CD4-positive, alpha-beta T cell treated with Interleukin-12 subunit alpha and Interleukin-12 subunit beta, for 1 hour (primary cell): ENCODE measurements at regions not wholly inside any gene's neighbourhood (a gene's known extent, or its start where the extent isn't known, plus 50 kb on each side); places are given as distances from the start of the nearest gene placed in this dataset.

Experiments
- DNase-seq: peaks from one replicate; pipeline ENCODE4 v3.0.0-alpha.2; 2020

DNA sequence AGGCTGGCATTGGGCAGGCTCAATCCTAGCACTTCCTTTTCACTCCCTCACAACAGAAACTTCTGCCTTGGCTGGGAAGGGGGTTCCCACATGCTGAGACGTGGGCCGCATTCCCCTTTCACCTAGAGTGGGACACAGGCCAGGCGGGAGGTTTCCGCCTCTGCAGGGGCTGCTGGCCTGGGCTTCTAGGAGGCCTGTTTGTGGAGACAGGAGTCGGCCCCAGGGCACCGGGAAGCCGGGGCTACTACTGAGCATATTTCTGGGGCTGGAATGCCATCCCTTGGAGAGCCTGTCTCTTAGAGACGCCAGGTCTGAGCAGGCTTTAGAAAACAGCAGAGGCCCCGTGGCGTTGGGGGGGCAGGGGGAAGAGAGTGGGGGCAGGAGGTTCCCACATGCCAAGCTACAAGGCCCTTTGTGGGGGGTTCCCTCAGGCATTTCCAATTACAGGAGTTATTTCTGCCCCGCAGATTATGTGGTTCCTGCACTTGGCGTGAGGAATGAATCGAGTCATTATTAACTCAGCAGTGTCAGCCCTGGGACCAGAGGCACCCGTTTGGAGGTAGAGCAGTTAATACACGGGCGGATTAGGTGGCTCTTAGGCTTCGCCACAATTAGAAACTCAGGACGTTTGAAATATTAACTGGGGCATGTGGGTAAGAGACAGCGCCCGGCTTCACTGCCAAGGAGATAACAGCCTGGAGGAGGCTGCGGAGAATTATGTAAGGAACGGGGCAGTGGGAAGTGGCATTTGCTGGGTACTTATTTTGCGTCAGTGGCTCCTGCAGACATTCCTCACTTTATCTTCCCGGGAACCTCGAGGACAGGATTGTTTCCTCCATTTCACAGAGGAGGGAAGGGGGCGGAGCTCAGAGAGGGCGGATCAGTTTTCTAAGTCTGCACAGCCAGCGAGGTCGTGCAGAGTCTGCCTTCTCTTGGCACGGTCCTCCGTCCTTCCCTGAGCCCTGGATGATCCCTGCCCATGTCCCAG is 162.5 kb downstream of the MAF start:
- DNase-seq, result no peak

DNA sequence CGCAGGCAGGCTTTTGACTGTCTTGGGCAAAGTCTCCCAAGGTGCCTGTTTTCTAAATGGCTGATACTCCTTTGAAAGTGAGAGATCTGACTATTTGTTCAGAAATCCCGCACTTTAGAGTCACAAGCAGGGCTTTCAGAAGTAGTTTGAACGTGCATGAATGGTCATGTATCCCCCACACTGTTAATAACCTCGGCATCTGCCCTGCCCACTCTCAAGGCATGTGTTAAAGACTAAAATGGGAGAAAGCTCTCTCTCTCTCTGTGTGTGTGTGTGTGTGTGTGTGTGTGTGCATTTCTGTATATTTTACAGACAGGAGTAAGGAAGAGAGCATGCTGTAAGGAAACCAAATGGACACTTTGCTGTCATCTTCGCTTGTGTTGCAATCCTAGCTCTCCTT is 163.7 kb downstream of the MAF start:
- DNase-seq, result no peak

DNA sequence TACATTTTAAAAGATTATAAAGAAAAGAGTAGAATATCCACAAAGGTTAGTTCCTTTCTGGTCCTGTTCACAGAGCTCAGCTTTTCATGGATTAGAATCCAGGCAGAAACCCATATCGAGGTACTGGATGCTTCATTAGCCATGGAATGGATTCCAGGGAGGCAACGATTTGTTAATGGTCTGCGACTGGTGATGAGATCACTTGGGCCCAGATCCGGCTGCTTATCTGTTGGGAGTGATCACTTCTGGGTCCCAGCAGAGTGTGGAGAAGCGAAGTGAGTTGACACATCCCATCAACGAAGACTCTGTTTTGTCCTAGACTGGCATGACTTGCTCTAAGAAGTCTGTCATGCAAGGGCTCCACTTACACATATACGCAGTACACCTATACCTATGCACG is 165.8 kb downstream of the MAF start:
- no peak for DNase-seq

DNA sequence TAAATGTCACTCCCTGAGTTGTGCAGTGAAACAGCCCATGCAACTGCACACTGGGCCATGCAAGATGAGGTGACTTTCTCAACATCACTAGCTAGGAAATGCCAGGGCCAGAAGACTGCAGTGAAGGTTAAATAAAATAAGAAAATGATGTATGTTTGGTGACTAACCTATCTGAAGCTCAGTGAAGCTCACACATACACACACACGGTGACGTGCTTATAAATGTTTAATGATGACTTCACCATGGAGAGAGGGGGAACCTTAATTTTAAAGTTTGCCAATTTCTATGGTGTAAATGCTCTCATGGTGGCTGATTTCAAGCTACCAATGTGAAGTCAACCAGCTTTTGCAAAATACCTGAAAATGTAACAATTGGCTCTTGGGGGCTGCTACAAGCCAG is 166.4 kb downstream of the MAF start:
- no peak for DNase-seq

DNA sequence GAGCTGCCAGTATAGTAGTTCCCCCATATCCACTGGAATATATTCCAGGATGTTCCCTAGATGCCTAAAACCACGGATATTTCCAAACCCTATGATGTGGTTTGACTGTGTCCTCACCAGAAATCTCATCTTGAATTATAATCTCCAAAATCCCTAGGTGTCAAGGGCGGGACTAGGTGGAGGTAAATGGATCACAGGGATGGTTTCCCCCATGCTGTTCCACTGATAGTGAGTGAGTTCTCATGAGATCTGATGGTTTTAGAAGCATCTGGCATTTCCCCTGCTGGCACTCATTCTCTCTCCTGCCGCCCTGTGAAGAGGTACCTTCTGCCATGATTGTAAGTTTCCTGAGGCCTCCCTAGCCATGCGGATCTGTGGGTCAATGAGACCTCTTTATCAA is 168.6 kb downstream of the MAF start:
- DNase-seq, result no peak

DNA sequence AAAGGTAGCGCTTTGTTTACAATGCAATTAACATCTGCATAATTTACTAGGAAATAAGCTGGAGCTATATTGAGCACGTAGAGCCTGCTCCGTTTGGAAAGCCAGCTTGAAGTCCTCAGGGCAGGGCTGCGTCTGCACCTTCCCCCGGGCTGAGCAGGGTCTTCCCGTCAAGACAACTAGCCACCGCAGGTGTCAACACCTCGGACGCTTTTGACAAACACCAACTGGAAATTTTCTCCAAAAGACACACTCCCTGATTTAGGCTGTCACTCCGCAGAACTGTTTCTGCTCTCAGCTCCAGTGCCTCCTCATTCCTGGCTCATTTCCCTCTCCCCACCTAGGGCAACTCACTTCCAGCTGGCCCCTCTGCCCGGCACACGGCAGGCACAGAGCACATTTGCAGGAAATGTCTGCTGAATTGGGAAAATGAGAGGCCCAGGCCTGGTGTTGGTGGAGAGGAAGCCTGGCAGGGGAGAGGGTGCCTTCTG is 170.3 kb downstream of the MAF start:
- no peak for DNase-seq

DNA sequence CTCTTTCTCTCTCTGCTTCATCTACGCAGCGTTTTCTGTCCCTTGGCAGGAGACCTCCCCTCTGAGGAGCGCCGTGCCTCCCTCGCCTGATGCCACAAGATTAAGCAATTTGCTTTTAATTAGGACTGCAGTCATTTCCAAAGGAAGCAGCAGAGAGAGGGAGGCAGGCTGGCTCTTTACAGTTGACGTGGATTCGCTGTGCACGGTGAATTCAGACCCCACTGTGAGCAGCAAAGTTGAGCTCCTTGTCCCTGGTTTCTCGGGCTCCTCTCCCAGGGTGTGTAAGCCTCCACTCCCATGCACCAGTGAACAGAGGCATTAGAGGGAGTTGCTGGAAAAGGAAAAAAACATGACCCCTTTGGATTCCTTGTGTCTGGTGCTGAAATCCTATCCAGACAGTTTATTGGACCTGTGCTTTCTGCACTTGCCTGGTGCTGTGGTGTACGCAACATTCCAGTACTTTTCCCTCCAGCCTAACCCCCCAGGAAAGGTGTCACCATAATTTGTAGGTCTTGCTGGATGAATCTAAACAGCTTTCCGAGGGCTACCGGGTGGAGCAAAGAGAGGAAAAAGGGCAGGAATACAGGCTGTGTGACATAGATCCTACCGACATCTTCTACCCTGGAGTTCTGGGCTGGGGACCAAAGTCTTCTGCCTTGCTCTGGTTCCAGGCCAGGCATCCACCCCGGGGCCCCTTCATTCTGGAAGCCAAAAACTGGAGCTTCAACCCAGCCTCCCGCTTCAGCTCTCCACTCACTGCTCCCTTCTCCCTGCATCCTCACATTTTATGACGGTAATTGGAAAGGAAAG is 171.0 kb downstream of the MAF start:
- no peak for DNase-seq

DNA sequence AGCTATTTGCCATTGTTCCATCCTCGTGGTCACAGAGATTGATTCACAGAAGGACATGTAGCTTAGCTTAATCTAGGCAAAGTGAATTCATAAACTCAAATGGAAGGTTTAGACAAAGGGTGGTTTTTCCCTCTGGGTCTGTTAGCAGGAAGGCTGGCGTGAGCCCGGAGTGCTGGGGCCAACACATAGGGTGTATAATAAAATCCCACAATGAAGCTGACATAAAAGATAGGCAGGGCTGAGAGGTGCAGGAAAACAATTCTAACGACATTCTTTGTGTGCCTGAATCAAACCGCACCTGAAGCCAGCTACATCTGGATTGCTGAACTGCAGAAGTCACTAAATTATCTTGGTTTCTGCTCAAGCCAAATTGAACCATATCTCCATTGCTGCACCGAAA is 173.9 kb downstream of the MAF start:
- no peak for DNase-seq

DNA sequence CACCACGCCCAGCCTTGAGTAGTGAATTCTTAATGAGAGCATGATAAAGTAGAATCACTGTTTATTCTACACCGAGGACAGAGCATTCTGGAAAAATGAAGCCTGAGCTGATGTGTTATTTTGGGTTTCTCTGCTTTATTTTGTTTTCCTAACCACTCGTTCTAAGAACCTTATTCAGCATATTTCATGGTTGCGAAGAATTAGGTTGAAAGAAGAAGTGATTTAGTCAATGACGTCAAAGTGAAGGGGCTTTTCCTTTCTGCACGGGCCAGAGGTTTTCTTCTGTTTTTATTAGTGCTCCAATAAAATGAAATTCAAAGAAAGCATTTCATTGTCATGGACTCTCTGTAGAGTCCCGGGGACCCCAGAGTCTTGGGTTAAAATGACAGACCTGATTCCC is 178.5 kb downstream of the MAF start:
- no peak for DNase-seq

DNA sequence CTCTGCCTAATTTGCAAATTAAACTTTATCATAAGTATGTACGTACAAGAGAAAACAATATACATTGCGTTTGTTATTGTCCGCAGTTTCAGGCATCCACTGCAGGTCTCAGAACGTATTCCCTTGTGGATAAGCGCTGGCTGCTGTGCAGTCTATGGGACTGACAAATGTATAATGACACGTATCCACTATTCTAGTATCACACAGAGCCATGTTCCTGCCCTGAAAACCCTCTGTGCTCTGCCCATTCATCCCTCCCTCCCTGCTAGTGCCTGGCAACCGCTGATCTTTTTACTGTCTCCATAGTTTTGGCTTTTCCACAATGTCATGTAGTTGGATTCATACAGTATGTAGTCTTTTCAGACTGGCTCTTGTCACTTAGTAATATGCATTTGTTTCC is 179.4 kb downstream of the MAF start:
- DNase-seq, result no peak

DNA sequence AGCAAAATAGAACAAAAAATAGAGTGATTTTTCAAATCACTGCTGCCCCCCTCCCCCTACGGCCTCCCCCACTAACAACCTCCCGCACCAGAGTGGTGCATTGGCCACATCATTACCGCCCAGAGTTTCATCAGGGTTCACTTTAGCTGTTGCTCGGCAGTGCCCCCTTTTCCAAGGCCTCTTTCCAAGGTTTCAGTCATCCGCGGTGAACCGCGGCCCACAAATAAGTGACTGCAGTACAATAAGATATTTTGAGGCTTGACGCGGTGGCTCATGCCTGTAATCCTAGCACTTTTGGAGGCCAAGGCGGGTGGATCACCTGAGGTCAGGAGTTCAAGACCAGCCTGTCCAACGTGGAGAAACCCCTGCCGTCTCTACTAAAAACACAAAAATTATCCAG is 180.0 kb downstream of the MAF start:
- DNase-seq, result no peak

DNA sequence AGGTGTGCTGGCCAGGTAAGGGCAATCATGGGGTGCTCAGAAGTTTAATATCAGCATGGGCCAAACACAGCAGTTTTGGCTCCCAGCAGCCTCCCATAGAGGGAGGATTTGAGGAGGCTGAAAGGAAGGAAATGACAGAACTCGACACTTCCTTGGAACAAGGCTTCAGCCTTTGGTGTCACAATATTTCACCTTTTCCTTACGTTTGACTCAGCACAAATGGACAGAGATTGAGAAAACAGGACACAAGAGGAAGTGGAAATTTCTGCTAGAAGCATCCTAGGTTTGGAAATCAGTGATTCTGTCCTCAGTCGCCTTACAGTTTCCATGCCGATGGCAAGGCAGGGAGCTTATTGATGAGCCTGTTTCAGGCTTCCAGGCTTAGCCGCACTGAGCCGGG is 181.4 kb downstream of the MAF start:
- no peak for DNase-seq

DNA sequence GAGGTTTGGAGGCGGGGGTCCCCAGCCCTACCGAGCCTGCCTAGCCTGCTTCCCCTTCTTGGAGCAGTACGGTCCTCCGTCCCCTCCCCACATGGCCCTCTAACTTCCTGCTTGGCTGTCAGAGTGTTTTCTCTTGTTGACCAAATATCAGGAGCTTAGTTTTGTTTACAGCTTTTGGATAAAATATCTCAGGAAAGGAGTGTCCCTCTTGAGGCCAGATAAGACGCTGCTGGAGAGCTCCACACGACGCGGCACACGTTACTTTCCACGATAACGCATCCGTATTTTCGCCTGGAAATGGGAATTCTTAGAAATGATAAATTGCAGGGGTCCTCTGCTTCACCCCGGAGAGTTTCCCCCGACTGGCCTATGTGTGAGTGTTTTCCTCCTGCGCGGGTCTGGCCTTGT is 182.9 kb downstream of the MAF start:
- DNase-seq, result no peak

DNA sequence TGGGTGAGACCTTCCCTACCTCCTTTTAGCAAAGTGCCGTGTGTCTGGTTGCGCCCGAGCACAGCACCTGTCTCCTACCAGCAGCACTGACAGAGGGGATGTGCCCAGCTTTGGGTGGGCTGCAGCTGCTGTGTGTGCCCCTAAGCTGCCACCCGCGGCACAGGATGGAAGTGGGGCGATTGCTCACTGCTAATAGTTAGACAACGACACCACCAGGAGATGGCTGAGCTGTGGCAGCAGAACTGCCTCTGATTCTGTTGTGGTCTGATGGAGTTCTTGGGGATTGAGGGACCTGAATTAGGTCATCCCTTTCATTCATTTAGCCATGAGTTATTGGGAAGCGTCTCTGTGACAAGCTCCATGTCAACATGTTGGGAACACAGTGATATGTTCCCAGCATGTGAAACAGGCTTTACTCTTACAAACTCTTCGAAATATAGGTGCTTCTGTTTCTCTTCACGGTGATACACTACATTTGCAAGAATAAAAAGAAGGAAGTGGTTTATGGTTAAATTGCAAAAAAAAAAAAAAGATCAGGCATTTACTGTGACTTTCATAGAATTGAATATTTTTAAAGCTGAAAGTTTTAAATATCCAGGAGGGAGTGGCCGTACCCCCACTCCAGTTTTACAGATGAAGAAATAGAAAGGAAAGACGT is 184.4 kb downstream of the MAF start:
- peak; percentile 21 for DNase-seq

DNA sequence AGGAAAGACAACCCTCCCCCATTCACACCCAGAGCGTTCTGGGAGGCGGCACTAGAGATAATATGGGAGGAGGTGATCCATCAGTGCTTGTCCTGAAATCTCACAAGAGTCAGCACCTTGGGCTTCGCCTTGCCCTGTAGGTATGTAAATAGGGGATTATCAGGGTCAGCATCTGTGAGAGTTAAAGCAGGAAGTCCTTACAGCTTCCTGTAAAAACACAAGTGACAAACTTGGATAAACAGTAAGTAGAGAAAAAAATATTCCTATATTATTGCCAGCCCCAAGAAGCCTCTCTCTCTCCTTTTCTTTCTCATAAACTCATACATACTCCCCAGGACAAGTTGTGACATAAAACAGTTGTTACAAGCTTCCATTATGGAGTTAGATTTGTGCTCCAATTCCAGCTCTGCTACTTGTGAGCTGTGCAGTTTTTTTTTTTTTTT is 187.7 kb downstream of the MAF start:
- DNase-seq, result no peak

DNA sequence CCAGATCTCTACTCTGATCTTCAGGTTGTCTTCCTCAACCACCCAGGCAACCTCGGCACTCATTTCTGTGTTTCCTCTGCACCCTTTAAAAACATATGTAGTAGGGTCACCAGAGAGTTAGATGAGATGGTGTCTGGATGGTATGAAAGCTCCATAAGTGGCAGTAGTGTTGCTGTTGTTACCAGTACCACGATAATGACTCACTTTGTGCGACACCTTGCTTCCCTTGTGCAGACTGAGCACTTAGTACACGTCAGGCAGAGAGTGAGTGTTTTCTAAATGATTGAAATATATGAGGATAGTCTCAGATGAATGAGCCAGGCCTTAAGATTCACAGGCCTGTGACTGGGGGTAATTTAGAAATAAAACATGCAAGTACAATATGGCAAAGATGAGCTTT is 188.7 kb downstream of the MAF start:
- no peak for DNase-seq

DNA sequence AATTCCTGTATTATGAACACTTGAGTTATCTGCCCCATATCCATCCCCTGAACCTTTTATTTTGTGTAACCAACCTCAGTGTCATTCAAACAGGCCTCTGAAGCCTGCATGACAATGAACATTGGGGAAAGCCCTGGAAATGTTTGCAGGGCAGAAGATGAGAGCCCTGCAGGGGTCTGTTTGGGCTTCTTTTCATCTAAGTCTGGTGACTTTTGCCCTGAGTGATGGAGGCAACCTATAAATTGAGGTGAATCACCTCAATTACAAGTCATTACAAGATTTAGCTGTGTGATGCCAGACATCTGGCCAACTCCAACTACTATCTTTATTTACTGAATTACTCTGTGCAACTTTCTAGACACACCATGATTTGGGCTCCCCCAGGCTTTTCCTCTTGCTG is 189.2 kb downstream of the MAF start:
- no peak for DNase-seq

DNA sequence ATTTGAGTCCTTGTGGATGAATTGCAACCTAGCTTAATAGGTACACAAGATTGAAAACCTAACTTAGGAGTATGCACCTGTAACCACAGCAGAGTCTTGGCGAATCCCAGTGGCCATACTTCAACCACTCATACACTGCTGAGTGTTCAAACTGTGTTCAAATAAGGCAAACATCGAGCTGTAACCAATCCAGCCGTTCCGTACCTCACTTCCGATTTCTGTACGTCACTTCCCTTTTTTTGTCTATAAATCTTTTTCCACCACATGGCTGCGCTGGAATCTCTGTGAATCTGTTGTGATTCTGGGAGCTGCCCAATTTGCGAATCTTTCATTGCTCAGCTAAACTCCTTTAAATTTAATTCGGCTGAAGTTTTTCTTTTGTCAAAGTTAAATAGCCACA is 190.6 kb downstream of the MAF start:
- DNase-seq, result no peak

DNA sequence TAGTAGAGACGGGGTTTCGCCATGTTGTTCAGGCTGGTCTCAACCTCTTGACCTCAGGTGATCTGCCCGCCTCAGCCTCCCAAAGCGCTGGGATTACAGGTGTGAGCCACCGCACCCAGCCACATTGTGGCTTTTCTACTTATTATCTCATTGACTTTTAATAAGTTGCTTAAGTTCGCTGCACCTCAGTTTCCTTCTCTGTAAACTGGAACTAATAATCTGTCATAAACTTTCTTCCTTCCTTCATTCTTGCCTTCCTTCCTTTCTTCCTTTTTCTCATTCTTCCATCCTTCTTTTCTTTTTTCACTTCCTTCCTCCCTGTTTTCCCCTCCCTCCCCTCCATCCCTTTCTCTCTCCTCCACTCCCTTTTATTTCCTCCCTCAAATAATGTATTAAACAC is 192.2 kb downstream of the MAF start:
- DNase-seq, result no peak

DNA sequence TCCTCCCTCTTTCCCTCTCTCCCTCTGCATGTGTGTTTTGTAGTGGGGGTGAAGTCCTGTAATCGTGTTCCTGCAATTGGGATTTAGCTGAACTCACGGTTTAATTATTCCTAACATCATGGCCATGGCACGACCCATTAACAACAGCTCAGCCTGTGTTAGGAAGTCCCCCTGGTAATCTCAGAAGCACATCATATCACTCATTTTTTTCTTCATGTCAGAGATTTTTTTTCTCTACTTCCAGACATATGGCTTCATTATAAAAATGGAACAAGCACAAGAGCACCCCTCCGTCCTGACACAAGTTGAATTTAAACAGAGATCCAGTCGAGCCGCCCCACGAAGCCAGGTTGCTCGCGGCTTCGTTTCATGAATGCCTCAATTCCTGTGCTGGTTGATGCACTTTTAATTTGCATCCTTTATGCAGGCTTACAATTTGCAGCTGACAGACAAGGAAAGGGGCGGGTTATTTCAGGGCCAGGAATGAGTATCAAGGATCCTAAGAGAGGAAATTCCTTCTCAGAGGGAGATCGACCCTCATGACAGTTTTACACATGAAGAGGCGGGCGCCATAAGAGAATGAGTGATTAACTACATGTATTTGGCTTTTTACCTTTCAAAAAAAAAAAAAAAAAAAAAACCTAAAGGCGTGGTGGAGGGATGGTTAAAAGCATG is 192.9 kb downstream of the MAF start:
- DNase-seq, result no peak

DNA sequence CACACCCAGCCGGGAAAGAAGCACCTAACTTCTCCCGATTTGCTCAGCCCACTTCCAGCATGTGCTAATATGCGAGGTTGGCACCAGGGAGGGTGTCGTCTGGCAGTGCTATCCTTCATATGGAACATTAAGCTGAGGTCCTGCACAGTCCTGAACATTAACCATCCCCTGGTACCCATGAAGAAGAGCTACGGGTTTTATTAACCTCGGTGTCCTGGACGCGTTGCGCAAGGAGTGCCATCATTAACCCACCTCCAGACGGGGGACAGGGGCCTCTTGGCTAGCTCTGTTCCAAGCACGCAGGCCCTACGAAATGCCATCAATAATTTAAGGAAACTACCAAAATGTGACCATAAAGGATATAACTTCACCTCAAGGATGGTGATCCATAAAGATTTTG is 193.5 kb downstream of the MAF start:
- no peak for DNase-seq

DNA sequence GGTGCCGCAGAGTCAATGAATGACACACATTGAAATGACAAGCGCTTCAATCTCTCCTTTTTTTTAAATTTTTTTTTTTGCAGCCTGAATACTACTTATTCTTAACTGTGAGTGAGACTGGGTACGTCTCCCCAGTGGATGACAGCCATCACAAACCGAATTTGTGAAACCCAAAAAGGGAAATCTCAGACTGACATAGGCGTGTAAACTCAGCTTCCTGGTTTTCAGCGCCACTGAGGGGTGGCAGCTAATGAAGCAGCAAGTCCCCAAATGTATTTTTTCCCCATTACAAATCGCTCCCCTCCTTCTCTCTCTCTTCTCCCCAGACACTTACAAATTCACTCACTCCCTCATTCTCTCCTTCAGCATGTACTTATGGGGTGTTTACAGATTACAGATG is 196.0 kb downstream of the MAF start:
- no peak for DNase-seq

DNA sequence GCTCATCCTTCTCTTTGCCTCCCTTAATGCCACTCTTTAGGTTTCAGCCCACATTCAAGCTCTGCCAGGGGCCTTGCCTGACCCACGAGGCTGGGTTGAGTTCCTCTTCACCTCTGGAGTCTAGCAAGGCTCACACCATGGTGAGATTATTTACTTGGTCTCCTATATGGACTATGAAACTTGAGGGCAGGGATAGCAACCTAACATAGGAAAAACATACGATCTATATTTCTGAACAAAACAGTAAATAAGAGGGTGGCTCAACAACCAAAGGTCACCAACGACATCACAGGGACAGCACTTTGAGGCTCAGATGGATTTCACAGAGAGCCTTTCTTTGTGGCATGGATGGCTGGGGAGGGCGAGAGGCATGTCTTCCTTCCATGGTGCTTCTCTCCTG is 197.0 kb downstream of the MAF start:
- no peak for DNase-seq
